HepG2 (cell line): ENCODE measurements at regions not wholly inside any gene's neighbourhood (a gene's known extent, or its start where the extent isn't known, plus 50 kb on each side); places are given as distances from the start of the nearest gene placed in this dataset.

Source experiments
- ATAC-seq: fragments of 200-7000 bp; cut with Tn5 transposase; 3 replicates; pipeline ENCODE4 v1.9.1; 2020; ENCODE audit warnings: mild to moderate bottlenecking, moderate library complexity
- BruUV-seq: library from RNA; stranded (reverse); fragments of 400-500 nt; replicated peaks from 2 replicates; lab custom pipeline; 2021; lab: Mats Ljungman, UMichigan
- CTCF ChIA-PET: fragments of 300-600 bp; formaldehyde crosslinking; extraction: SDS; loops from one replicate; lab custom pipeline; 2021; ENCODE audit warnings: low total read pairs, inconsistent platforms, low intra/inter-chr PET ratio; lab: Yijun Ruan, JAX
- POLR2A ChIA-PET: fragments of 350-600 bp; sonication (Branson Sonifier 250); formaldehyde crosslinking; loops from one replicate; lab custom pipeline; 2020; ENCODE audit warnings: antibody characterized with exemption, inconsistent platforms; lab: Yijun Ruan, JAX
- DNase-seq: peaks from one replicate; pipeline ENCODE4 v3.0.0-alpha.2; 2015; ENCODE audit warnings: low spot score
- FAIRE-seq: peaks from 3 replicates; lab custom pipeline; 2011; peaks lifted over from hg19 to GRCh38; lab: Jason Lieb, UNC
- H2AFZ ChIP-seq: one replicate; pipeline ENCODE4 v1.6.1; 2011; ENCODE audit warnings: low read length, inconsistent platforms
- H3K27ac ChIP-seq: fragments of 300-600 bp; 3 replicates; pipeline ENCODE4 v1.8.0; 2011; ENCODE audit warnings: mixed run types, mild to moderate bottlenecking, mixed read lengths, low read length, inconsistent platforms; ENCODE audit not compliant: insufficient read depth; ENCODE audit errors: extremely low read length
- H3K27me3 ChIP-seq, 2 experiments: fragments of 200-600 bp in 1 of 2; 2 replicates in 1 of 2; 3 replicates in 1 of 2; pipeline versions ENCODE4 v1.6.0 to v1.8.0; 2011; ENCODE audit warnings: low read length in 2 of 2, mild to moderate bottlenecking in 2 of 2, moderate library complexity in 2 of 2, inconsistent platforms in 1 of 2; ENCODE audit not compliant: insufficient read depth in 2 of 2, control insufficient read depth in 1 of 2
- H3K36me3 ChIP-seq, 2 experiments: fragments of 200-600 bp in 1 of 2; replicated peaks in 1 of 2; 2 replicates in 1 of 2; 3 replicates in 1 of 2; pipeline versions ENCODE4 v1.5.1 to v1.8.0; 2011; ENCODE audit warnings: low read length in 2 of 2, inconsistent platforms in 1 of 2; ENCODE audit not compliant: insufficient read depth in 2 of 2, control insufficient read depth in 1 of 2
- H3K4me1 ChIP-seq: 2 replicates; pipeline ENCODE4 v1.5.1; 2012; ENCODE audit warnings: low read length, inconsistent platforms; ENCODE audit not compliant: insufficient read depth
- H3K4me2 ChIP-seq: 2 replicates; pipeline ENCODE4 v1.6.0; 2011; ENCODE audit warnings: low read depth, low read length, inconsistent platforms
- H3K4me3 ChIP-seq, 3 experiments: fragments of 200-600 bp in 1 of 3; sonication (generic), shearing (Covaris generic) in 1 of 3; replicated peaks in 1 of 3; 2 replicates each; pipeline ENCODE4 v1.5.1; 2011 to 2016; ENCODE audit warnings: low read length in 3 of 3, inconsistent platforms in 2 of 3, low read depth in 2 of 3, mild to moderate bottlenecking in 2 of 3, control low read depth in 1 of 3, mixed read lengths in 1 of 3; ENCODE audit not compliant: insufficient read depth in 1 of 3
- H3K79me2 ChIP-seq: one replicate; pipeline ENCODE4 v1.6.1; 2011; ENCODE audit warnings: low read length, inconsistent platforms; ENCODE audit not compliant: insufficient read depth
- H3K9ac ChIP-seq: 2 replicates; pipeline ENCODE4 v1.6.0; 2011; ENCODE audit warnings: mild to moderate bottlenecking, low read depth, low read length, inconsistent platforms; ENCODE audit not compliant: insufficient read depth
- H3K9me3 ChIP-seq: 2 replicates; pipeline ENCODE4 v1.5.1; 2012; ENCODE audit warnings: mild to moderate bottlenecking, low read length
- H4K20me1 ChIP-seq: 2 replicates; pipeline ENCODE4 v1.6.0; 2011; ENCODE audit warnings: inconsistent platforms, mild to moderate bottlenecking, low read length, moderate library complexity; ENCODE audit not compliant: insufficient read depth
- RFXANK ChIP-seq: IDR thresholded peaks from 2 replicates; pipeline ENCODE4 v1.6.1; 2016
- TARDBP ChIP-seq: sonication (generic); formaldehyde crosslinking; IDR thresholded peaks from 2 replicates; pipeline ENCODE4 v1.8.0; 2022; ENCODE audit warnings: mild to moderate bottlenecking, missing genetic modification reagents
- TRIM24 ChIP-seq: sonication (generic); formaldehyde crosslinking; IDR thresholded peaks from 2 replicates; pipeline ENCODE4 v1.8.0; 2022; ENCODE audit warnings: mild to moderate bottlenecking, missing genetic modification reagents
- XBP1 ChIP-seq: sonication (generic); formaldehyde crosslinking; IDR thresholded peaks from 2 replicates; pipeline ENCODE4 v1.5.0; 2020; ENCODE audit warnings: missing genetic modification reagents
- ZNF101 ChIP-seq: sonication (generic); formaldehyde crosslinking; IDR thresholded peaks from 2 replicates; pipeline ENCODE4 v1.4.0; 2020; ENCODE audit warnings: mild to moderate bottlenecking, low read depth, missing genetic modification reagents, borderline replicate concordance
- ZNF33B ChIP-seq: sonication (generic); formaldehyde crosslinking; IDR thresholded peaks from 2 replicates; pipeline ENCODE4 v1.5.1; 2020; ENCODE audit warnings: mild to moderate bottlenecking, missing genetic modification reagents
- ZNF569 ChIP-seq: sonication (generic); formaldehyde crosslinking; IDR thresholded peaks from 2 replicates; pipeline ENCODE4 v1.5.0; 2020; ENCODE audit warnings: mild to moderate bottlenecking, missing genetic modification reagents, moderate library complexity, borderline replicate concordance
- ZNF672 ChIP-seq: sonication (generic); formaldehyde crosslinking; IDR thresholded peaks from 2 replicates; pipeline ENCODE4 v1.8.1; 2022; ENCODE audit warnings: missing genetic modification reagents
- ZNF7 ChIP-seq: IDR thresholded peaks from 2 replicates; pipeline ENCODE4 v1.6.1; 2016; ENCODE audit warnings: missing biosample characterization, missing genetic modification reagents
- ZNF720 ChIP-seq: sonication (generic); formaldehyde crosslinking; IDR thresholded peaks from 2 replicates; pipeline ENCODE4 v1.4.0; 2020; ENCODE audit warnings: missing genetic modification reagents
- WGBS: methylation state at CpG from one replicate; pipeline ENCODE4 v1.1.6; 2017; ENCODE audit warnings: low lambda C conversion rate; 5-methylcytosine and 5-hydroxymethylcytosine counted together
- in situ Hi-C: cut with HindIII; loops from 2 replicates; pipeline ENCODE4 v1.10.0; 2017; ENCODE audit warnings: low pct_unique_long_range_greater_than_20kb; ENCODE audit not compliant: extremely low pct_ligation_motif_present
- intact Hi-C: fragments of 100-400 bp; cut with micrococcal nuclease; formaldehyde crosslinking; loops from one replicate; pipeline ENCODE4 v1.10.0; 2022; ENCODE audit not compliant: unreplicated experiment
- TF ChIP-seq, protein P1 (sequence below): sonication (generic); formaldehyde crosslinking; IDR thresholded peaks from 2 replicates; pipeline ENCODE4 v1.5.1; 2020; ENCODE audit warnings: missing genetic modification reagents, mild to moderate bottlenecking, borderline replicate concordance
- TF ChIP-seq, protein P2 (sequence below): sonication (generic); formaldehyde crosslinking; IDR thresholded peaks from 2 replicates; pipeline ENCODE4 v1.4.0; 2020; ENCODE audit warnings: missing genetic modification reagents
- TF ChIP-seq, protein P3 (sequence below): sonication (generic); formaldehyde crosslinking; IDR thresholded peaks from 2 replicates; pipeline ENCODE4 v1.4.0; 2020; ENCODE audit warnings: missing genetic modification reagents; ENCODE audit errors: not compliant biosample characterization
- TF ChIP-seq, protein P4 (sequence below): sonication (generic); formaldehyde crosslinking; IDR thresholded peaks from 2 replicates; pipeline ENCODE4 v1.5.0; 2020; ENCODE audit warnings: mild to moderate bottlenecking, low read depth, missing genetic modification reagents, borderline replicate concordance
- TF ChIP-seq, protein P5 (sequence below): sonication (generic); formaldehyde crosslinking; IDR thresholded peaks from 2 replicates; pipeline ENCODE4 v1.4.0; 2020; ENCODE audit warnings: low read depth, missing genetic modification reagents

DNA sequence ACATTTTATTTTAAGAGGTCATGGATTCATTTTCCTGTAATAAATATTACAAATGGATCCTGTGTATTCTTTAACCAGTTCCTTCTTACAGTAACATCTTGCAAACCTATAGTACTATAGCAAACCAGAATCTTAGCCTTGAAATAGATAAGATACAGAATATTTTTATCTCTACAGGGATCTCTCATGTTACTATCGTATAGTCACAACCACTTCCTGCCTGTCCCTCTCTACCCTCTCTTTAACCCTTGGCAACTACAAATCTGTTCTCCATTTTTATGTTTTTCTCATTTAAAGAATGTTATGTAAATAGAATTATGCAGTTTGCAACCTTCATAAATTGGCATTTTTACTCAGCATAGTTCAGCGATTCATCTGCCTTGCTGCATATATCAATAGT, 454.0 kb downstream of the DIRAS2 start:
- in situ Hi-C loops (no loop called here), intact Hi-C loops (no loop called here)
- H3K36me3 ChIP-seq, result no peaks in the 10 kb centered on the region
- no peak for DNase-seq
- ChIA-PET CTCF (no interaction called here), POLR2A (no interaction called here)
- no peaks in the 10 kb centered on the region for H3K27me3 ChIP-seq
- H3K4me3 ChIP-seq, result no peak overlapping the region
- H3K79me2 ChIP-seq, result no peaks in the 10 kb centered on the region
- no peak overlapping the region for H3K9ac ChIP-seq
- no peaks in the 10 kb centered on the region for H3K4me1 ChIP-seq
- no peaks in the 10 kb centered on the region for H3K9me3 ChIP-seq
- FAIRE-seq, result no peak
- no peak overlapping the region for H2AFZ ChIP-seq
- TF ChIP-seq RFXANK (CRISPR knock-in tag) (no peak), ZNF569 (no peak), ZNF7 (CRISPR knock-in tag) (no peak), TARDBP (no peak), ZNF672 (CRISPR knock-in tag) (no peak), ZNF720 (CRISPR knock-in tag) (no peak), TRIM24 (CRISPR knock-in tag) (no peak), ZNF33B (CRISPR knock-in tag) (no peak), ZNF101 (CRISPR knock-in tag) (no peak), XBP1 (CRISPR knock-in tag) (no peak)
- TF ChIP-seq, protein P1, sequence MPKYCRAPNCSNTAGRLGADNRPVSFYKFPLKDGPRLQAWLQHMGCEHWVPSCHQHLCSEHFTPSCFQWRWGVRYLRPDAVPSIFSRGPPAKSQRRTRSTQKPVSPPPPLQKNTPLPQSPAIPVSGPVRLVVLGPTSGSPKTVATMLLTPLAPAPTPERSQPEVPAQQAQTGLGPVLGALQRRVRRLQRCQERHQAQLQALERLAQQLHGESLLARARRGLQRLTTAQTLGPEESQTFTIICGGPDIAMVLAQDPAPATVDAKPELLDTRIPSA (CRISPR knock-in tag), result no peak
- TF ChIP-seq, protein P2, sequence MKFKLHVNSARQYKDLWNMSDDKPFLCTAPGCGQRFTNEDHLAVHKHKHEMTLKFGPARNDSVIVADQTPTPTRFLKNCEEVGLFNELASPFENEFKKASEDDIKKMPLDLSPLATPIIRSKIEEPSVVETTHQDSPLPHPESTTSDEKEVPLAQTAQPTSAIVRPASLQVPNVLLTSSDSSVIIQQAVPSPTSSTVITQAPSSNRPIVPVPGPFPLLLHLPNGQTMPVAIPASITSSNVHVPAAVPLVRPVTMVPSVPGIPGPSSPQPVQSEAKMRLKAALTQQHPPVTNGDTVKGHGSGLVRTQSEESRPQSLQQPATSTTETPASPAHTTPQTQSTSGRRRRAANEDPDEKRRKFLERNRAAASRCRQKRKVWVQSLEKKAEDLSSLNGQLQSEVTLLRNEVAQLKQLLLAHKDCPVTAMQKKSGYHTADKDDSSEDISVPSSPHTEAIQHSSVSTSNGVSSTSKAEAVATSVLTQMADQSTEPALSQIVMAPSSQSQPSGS (CRISPR knock-in tag), result no peak
- TF ChIP-seq, protein P3, sequence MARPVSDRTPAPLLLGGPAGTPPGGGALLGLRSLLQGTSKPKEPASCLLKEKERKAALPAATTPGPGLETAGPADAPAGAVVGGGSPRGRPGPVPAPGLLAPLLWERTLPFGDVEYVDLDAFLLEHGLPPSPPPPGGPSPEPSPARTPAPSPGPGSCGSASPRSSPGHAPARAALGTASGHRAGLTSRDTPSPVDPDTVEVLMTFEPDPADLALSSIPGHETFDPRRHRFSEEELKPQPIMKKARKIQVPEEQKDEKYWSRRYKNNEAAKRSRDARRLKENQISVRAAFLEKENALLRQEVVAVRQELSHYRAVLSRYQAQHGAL (CRISPR knock-in tag), result no peak
- TF ChIP-seq, protein P4, sequence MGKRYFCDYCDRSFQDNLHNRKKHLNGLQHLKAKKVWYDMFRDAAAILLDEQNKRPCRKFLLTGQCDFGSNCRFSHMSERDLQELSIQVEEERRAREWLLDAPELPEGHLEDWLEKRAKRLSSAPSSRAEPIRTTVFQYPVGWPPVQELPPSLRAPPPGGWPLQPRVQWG (CRISPR knock-in tag), result no peak
- TF ChIP-seq, protein P5, sequence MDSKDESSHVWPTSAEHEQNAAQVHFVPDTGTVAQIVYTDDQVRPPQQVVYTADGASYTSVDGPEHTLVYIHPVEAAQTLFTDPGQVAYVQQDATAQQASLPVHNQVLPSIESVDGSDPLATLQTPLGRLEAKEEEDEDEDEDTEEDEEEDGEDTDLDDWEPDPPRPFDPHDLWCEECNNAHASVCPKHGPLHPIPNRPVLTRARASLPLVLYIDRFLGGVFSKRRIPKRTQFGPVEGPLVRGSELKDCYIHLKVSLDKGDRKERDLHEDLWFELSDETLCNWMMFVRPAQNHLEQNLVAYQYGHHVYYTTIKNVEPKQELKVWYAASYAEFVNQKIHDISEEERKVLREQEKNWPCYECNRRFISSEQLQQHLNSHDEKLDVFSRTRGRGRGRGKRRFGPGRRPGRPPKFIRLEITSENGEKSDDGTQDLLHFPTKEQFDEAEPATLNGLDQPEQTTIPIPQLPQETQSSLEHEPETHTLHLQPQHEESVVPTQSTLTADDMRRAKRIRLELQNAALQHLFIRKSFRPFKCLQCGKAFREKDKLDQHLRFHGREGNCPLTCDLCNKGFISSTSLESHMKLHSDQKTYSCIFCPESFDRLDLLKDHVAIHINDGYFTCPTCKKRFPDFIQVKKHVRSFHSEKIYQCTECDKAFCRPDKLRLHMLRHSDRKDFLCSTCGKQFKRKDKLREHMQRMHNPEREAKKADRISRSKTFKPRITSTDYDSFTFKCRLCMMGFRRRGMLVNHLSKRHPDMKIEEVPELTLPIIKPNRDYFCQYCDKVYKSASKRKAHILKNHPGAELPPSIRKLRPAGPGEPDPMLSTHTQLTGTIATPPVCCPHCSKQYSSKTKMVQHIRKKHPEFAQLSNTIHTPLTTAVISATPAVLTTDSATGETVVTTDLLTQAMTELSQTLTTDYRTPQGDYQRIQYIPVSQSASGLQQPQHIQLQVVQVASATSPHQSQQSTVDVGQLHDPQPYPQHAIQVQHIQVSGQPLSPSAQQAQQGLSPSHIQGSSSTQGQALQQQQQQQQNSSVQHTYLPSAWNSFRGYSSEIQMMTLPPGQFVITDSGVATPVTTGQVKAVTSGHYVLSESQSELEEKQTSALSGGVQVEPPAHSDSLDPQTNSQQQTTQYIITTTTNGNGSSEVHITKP (CRISPR knock-in tag), result no peak
- no peaks in the 10 kb centered on the region for H4K20me1 ChIP-seq
- BruUV-seq, result no TSS peak
- ATAC-seq, result no peak
- no peak overlapping the region for H3K27ac ChIP-seq
- WGBS, result 34% methylated on average over 2 of the region's 2 CpGs
- no peak overlapping the region for H3K4me2 ChIP-seq
